Fibroblast of skin of back (primary cell): ENCODE measurements at regions not wholly inside any gene's neighbourhood (a gene's known extent, or its start where the extent isn't known, plus 50 kb on each side); places are given as distances from the start of the nearest gene placed in this dataset.
"Not testable (repeated sequence)": the region's sequence is repeated elsewhere in the genome, so short reads cannot be mapped to it uniquely, and the experiment has no call there.

Experiments used
- DNase-seq: peaks from one replicate; pipeline ENCODE4 v3.0.0-alpha.2; 2013

DNA sequence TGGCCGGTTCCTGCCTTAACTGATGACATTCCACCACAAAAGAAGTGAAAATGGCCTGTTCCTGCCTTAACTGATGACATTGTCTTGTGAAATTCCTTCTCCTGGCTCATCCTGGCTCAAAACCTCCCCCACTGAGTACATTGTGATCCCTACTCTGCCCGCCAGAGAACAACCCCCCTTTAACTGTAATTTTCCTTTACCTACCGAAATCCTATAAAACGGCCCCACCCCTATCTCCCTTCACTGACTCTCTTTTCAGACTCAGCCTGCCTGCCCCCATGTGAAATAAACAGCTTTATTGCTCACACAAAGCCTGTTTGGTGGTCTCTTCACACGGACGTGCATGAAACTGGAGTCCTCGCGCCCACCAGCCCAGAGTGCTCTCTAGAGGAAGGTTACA lies 166.5 kb downstream of the ADRA2C start:
- not testable (repeated sequence) for DNase-seq

- not testable (repeated sequence) for DNase-seq
These were observed 169.2 kb downstream of the ADRA2C start for GRCh38 chr4:3935406-3935805.

GRCh38 chr4:3936184-3936583 lies 170.0 kb downstream of the ADRA2C start:
- no peak for DNase-seq

DNA sequence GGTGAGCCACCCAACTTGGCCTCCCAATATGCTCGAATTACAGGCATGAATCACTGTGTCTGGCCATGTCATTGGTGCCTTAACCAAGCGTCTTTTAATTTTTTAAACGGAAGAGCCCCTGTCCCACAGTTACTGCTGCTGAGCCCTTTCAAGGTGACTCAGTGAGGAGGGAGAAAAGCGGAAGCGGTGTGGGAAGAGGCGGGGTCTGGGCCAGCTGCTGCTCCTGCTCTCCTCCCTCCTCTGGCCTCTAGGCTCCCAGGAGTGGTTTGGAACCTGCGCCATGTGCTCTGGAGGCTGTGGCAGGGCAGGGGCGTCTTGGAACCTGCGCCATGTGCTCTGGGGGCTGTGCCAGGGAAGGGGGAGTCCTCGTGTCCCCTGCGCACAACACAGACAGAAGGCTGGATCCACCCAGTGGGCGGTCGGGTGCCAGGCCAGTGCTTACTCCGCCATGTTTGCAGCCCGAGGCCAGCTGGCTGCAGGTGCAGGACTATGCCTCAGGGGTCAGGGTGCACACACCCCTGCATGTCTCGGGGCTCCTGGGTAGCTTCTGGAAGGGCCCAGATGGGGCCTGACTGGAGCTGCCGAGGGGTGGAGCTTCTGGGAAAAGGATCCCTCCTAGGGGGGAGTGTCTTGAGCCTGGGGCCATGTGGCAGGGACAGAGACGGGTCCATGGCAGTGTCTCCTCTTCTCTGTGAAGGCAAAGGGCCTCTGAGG lies 171.8 kb downstream of the ADRA2C start:
- DNase-seq: not testable (repeated sequence)

- not testable (repeated sequence) for DNase-seq
These were observed 172.5 kb downstream of the ADRA2C start for GRCh38 chr4:3938676-3939075.

DNA sequence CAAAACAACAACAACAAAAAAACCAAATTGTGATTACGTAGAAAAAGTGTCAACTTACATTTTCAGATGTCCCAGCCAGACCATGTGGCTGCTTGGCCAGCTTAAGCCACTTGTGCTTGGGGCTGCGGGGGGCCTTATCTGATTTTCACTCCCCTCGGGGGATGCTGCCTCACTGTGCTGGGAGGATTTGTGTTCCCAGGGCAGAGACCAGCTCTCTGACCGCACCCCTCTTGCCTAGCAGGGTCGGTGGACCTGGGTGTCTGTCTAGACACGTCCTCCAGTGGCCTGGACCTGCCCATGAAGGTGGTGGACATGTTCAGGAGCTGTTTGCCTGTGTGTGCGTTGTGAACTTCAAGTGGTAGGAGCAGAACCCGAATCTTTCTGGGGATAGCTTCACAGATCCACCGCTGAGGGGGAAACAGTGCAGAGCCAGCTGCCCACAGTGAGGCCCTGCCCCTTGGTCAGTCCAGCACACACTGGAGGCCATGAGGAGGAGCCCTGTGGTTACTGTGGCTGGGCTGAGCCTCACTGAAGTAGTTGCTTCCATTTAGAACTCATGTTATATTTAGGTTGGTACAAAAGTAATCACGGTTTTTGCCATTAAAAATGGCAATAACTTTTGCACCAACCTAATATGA lies 173.9 kb downstream of the ADRA2C start:
- not testable (repeated sequence) for DNase-seq

GRCh38 chr4:3941735-3942522 lies 175.7 kb downstream of the ADRA2C start:
- DNase-seq: not testable (repeated sequence)

DNA sequence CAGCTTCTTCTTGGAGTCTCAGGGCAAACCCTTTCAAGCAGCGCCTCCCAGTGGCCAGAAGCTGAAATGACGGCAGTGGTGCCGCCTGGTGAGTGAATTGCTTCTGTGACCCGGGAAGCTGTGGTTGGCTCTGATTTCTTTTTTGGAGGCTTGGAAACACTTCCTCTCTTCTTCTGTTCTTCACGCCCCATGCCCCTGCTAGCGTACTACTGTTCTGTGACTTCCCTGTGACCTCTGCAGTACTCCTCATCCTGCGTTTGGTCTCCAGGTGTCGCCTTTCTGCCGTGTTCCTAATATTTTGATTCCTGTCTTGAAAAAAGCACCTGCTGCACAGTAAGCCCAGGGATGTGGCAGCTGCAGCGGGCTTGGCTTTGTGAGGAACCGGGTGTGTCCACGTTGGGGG lies 176.4 kb downstream of the ADRA2C start:
- DNase-seq: peak; percentile 40

GRCh38 chr4:3943051-3943450 lies 176.9 kb downstream of the ADRA2C start:
- not testable (repeated sequence) for DNase-seq

DNA sequence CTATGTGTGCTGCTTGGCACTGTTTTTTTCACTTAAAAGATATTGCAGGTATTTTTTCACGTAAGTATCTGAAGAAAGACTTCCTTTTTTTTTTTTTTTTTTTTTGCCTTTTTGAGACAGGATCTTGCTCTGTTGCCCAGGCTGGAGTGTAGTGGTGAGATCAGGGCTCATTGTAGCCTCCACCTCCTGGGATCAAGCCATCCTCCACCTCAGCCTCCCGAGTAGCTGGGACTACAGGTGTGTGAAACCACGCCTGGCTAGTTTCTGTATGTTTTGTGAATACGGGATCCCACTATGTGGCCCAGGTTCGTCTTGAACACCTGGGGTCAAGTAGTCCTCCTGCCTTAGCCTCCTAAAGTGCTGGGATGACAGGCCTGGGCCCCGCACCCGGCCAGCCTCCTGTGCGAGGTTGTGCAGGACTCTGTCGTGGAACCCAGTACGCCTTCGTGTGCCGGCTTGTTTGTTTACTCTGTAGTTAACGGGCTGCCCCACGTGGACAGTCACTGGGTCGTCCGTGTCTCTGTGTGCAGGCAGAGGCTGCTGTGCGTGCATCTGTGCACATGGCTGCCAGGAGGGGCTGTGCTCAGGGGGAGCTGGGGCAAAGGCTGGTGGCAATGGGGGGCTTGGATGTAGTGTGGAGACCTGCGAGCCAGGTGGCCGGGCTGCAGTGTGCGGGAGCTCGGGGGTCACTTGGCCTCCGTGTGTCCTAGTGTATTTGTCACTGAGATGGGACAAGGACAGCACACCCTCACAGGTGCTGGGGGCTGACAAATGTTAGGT lies 179.5 kb downstream of the ADRA2C start:
- no peak for DNase-seq

DNA sequence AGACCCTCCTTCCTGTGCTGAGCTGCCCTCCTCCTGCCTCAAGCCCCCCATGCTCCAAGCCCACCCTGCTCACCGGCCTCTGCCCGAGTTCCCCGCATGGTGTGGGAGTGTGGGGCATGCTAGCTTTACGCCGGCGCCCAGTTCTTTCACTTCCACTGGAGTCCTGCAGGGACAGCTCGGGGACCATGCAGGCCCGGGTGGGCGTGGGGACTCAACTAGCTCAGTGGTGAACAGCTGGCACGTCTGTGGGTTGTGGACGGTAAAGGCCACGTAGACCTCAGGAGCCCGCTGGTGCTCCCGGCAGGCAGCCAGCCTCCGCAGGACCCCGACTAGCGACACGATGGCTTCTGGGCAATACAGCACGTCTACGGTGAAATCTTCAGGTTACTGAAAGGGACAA lies 180.4 kb downstream of the ADRA2C start:
- DNase-seq: not testable (repeated sequence)

DNA sequence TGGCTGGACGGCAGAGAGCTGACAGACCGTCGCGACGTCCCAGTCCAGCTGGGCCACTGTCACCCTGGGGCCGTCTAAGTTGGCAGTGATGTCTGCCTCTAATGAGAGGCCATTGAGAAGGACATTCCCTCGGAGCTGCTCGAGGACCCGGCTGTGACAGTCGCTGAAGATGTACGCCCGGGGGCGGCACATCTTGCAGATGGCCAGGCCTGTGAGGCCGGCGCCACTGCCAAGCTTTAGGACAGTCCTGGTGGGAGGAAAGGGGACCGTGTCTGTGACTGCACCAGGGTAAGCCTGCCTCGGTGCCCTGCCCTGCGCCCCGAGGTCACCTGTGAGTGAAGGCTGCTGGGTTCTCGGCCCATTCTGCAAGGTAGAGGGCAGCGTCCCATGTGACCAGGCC lies 181.6 kb downstream of the ADRA2C start:
- DNase-seq: not testable (repeated sequence)

- peak; percentile 76 for DNase-seq
These were observed 182.0 kb downstream of the ADRA2C start for GRCh38 chr4:3948210-3948609.

GRCh38 chr4:3949916-3950315 lies 183.7 kb downstream of the ADRA2C start:
- DNase-seq: peak; percentile 43

GRCh38 chr4:3952443-3953139 lies 186.4 kb downstream of the ADRA2C start:
- DNase-seq: not testable (repeated sequence)

DNA sequence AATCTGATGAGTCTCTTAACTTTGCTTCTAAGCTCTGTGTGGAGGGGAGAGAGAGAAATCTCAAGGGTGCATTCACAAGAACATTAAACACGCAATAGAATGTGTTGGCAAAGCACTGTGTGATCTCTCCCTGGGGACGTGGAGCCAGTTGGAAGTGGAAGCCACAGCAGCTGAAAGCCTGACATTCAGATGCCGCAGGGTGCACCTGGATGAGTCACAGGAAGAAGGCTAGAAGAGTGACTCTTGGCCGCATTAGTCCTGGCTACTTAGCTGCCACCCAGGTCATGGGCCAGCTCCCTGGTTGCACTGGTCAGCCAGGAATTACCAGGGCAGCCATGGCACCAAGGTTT lies 186.9 kb downstream of the ADRA2C start:
- DNase-seq: peak; percentile 7

DNA sequence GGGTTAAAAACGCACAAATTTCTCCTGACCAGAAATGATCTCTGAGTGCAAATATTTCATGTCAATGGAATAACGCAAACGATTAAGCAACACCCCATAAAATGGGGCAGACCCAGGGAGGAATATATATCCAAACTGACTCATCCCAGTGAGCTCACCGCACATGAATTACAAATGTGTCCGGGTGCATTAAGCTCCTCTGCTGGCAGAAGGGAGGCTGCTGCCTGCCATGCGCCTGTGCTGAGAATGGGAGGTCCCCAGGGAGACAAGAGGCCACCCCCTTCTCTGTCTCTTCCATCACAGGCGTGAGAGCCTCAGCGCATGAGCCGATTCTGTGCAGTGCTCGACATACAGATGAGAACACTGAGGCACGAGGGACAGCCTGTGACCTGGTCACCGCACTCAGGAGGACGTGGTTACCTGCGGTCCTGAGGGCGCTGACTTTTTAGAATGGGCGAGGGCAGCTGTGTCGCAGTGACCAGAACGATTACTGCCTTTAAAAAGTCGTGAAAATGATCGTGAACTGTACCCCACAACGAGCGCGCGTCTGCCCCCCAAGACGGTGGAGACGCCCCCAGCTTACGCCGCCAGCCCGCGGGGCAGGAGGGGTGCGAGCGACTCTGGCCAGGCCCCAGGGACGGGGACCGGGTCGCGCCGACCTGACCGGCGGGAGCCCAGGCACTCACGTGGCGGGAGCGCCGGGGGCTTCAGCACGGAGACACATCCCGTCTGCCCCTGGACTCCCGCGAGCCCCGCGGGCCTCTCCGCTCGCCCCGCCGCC lies 188.5 kb downstream of the ADRA2C start:
- peak; percentile 98 for DNase-seq

GRCh38 chr4:3955321-3956164 lies 189.4 kb downstream of the ADRA2C start:
- peak; percentile 98 for DNase-seq

DNA sequence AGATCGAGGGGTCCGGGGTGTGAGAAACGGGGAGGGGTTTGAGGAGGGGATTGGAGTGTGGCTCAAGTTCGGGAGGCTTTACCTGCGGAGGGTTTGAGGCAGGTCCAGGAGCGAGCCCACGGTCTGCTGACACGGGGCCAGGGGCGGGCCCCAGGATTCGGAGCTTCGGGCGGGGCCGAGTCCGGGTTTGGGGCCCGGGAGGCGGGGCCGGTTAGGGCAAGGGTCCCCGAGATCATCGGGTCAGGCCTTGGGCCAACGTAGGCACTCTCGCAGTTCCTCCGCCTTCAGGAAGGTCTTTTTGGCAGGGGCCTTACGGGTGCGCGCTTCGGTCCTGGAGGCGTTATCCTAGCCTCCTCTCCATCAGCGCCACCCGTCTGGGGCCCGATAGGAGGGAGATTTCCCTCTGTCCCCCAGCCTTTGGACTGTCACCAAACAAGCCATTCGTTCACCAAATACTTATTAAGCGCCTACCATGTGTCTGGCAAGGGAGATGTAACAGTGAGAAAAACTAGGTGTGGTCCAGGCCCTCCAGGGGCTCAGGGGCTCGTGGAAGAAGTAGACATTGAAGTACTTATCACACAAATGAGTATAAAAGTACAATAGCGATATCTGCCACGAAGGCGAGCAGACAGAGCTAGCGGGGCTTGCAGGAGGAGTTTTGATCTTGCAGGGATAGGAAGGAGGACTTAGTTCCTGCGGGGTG lies 190.1 kb downstream of the ADRA2C start:
- not testable (repeated sequence) for DNase-seq
